ENCODE measurements at regions not wholly inside any gene's neighbourhood (a gene's known extent, or its start where the extent isn't known, plus 50 kb on each side); places are given as distances from the start of the nearest gene placed in this dataset.

- DNase-seq (ENCODE audit: low spot score): no peak
These were observed 1723.6 kb upstream of the PCDH20 start for GRCh38 chr13:63139277-63139676.

DNA sequence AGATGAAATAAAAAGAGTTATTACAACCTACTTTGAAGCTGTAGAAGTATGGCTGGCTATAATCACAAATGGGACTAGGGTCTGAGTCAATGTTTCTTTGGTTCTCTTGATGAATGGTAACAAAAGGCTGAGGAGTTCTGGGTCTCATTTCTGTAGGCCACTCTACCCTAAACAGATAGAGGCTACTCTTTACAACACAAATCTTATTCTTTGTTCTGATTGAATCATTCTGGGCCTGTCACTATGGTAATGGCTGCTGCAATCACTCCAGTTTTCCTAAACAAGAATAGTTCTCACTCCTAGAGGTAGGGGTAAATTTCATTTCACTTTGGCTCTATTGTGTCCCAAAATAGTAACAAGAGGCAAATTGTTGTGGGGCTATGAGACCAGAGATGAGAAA is 1714.3 kb upstream of the PCDH20 start:
- DNase-seq (ENCODE audit: low spot score): no peak

DNA sequence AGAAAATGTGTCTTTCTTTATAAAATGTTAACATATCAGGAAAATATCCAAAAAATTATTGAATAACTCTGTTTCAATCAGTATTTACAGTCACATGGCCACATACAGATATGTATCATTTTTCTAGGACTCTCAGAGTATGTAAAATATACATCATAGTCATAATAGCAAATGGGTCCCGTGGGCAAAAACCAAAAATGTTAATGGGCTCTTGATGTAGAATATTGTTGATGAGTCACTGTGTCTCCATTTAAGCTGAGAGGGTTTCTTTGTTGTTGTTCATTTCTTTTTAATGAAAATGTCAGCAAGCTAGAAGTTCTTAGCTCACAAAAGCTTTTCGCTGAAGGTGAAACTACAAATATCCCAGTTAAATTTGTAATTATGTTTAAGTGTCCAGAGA is 1713.1 kb upstream of the PCDH20 start:
- DNase-seq (ENCODE audit: low spot score): no peak

GRCh38 chr13:63124863-63125262 is 1709.2 kb upstream of the PCDH20 start:
- DNase-seq (ENCODE audit: low spot score): peak; percentile 63

DNA sequence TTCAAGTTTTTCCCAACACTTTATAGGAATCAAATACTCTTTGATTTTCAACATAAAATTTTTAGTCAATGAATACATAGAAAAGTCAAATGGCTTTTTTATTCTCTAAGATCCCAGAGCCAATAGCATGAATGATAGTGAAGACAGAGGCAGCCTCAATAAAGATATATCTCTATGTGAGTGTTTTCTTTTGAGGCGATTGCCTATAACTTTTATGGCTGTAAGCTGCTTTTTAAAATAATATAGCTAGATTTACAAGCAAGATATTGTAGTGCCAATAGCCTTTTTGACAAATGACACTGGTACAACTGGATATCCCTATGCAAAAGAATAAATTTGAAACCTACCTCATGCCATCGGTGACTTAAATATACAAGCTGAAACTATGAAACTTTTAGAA is 1705.2 kb upstream of the PCDH20 start:
- DNase-seq (ENCODE audit: low spot score): no peak

- DNase-seq (ENCODE audit: low spot score): no peak
These were observed 1702.1 kb upstream of the PCDH20 start for GRCh38 chr13:63117710-63118109.

GRCh38 chr13:63112799-63113395 is 1697.2 kb upstream of the PCDH20 start:
- DNase-seq (ENCODE audit: low spot score): no peak

DNA sequence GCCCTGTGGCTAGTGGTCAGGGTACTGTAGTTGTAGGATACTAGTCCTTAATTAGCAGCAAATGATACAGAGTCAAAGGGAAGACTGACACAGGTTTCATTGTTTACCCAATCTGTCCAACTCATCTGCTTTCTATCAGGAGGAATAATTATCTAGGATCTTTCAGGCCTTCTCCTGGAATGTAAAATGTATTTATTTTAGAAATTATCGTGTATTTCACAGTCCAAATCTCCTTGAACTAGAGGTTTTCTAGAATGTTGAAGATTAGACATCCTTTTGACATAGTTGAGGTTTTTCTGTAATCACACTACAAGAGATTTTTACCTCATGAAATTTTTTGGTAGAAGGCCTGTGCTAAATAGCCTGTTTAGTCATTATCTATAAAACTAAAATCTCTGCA is 1694.8 kb upstream of the PCDH20 start:
- DNase-seq (ENCODE audit: low spot score): no peak

GRCh38 chr13:63107179-63107943 is 1691.7 kb upstream of the PCDH20 start:
- no peak for DNase-seq (ENCODE audit: low spot score)

DNA sequence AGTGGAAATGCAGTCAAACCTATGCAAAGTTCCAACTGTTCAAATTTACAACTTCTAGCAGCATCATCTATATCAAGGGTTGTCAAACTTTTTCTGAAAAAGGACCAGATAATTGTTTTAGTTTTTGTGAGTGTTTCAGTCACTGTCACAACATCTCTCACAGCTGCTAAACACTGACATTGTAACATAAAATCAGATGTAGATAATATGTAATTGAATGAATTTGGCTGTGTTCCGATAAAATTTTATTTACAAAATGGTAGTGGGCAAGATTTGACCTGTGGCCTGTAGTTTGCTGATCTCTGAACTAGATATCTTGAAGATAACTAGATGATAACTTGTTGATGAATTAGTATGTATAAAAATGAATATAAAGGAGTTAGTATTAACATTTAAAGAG is 1679.1 kb upstream of the PCDH20 start:
- no peak for DNase-seq (ENCODE audit: low spot score)

GRCh38 chr13:63093907-63094469 is 1678.3 kb upstream of the PCDH20 start:
- no peak for DNase-seq (ENCODE audit: low spot score)

GRCh38 chr13:63092456-63092855 is 1676.8 kb upstream of the PCDH20 start:
- no peak for DNase-seq (ENCODE audit: low spot score)

GRCh38 chr13:63090524-63090923 is 1674.9 kb upstream of the PCDH20 start:
- DNase-seq (ENCODE audit: low spot score): no peak

- no peak for DNase-seq (ENCODE audit: low spot score)
These were observed 1672.6 kb upstream of the PCDH20 start for GRCh38 chr13:63088226-63088625.

GRCh38 chr13:63086286-63086685 is 1670.6 kb upstream of the PCDH20 start:
- DNase-seq (ENCODE audit: low spot score): no peak

DNA sequence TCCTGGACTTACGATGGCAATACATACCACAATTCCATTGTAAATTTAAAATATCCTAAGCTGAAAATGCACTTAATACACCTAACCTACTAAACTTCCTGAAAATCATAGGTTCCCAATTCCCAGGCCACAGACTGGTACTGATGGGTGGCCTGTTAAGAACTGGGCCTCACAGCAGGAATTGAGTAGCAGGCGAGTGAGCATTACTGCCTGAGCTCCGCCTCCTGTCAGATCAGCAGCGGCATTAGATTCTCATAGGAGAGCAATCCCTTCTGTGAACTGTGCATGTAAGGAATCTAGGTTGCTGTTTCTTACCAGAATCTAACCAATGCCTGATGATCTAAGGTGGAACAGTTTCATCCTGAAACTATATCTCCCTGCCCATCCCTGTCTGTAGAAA is 1670.2 kb upstream of the PCDH20 start:
- no peak for DNase-seq (ENCODE audit: low spot score)

DNA sequence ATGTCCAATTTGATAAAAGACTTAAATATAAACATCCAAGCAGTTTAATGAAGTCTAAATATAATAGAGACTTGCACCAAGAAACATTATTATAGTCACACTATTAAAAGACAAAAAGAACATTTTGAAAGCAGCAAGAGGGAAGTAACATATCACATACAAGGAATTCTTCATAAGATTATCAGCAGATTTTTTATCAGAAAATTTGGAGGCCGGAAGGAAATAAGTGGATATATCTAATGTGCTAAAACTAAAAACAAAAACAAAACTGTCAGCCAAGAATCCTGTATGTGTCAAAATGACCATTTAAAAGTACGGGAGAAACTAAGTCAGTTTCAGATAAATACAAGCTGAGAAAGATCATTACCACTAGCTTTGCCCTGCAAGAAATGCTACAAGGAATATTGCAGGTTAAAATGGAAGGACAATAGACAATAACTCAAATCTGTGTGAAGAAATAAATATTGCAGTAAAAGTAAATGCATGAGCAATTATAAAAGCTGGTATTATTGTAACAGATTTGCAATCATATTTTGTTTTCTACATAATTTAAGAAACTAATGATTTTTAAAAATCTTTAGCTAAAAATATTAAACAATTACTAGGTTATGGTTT is 1665.9 kb upstream of the PCDH20 start:
- no peak for DNase-seq (ENCODE audit: low spot score)

DNA sequence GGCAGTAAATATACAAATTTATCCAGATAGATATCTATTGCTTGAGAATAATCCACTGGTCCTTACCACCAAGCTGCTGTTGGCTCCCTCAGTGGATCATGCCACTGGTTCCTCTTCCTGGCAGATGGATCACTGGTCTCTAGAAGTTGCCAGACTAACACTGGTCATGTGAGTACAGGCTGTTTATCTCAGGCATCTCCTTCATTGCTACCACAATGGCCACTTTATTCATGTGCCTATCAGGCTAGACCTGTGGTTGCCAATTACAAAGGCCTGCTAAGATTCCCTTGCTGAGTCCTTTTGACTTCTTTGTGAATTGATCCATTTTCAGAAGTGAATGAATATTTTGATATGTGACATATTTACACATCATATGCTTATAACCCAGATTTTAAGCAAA is 1659.5 kb upstream of the PCDH20 start:
- DNase-seq (ENCODE audit: low spot score): no peak

GRCh38 chr13:63050287-63050686 is 1634.6 kb upstream of the PCDH20 start:
- DNase-seq (ENCODE audit: low spot score): no peak

GRCh38 chr13:63048653-63049052 is 1633.0 kb upstream of the PCDH20 start:
- DNase-seq (ENCODE audit: low spot score): peak; percentile 28

DNA sequence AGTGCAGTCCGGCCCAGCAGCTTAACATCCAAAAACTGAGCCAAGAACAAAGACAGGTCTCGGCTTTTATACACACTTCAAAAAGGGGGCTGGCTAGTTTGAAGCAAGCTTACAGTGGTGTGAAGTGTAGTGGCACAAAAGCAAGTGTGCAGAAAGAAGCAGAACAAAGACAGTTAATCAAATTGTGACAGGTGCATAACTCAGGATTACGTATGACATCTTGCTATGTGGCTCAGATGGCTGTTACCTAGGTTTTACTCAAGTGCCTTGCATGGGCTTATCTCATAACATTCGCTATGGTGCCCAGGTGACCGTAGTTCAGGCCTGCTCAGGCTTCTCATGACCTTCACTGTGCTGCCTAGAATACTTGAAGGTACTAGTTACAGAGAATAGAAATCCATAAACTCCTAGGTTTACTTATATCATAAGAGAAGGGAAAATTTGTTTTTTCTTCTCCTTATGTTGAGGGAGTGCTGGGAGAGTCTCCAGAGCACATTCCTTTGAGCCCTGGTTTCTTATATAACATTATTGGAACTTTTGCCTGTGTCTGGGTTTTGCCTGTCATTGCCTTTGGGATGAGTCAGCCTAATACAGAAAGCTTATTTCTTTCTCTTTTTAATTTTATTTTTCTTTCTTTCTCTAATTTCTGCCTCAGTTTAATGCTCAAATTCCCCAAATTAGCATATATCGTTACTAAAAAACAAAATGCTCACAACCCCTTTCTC is 1629.1 kb upstream of the PCDH20 start:
- DNase-seq (ENCODE audit: low spot score): no peak

DNA sequence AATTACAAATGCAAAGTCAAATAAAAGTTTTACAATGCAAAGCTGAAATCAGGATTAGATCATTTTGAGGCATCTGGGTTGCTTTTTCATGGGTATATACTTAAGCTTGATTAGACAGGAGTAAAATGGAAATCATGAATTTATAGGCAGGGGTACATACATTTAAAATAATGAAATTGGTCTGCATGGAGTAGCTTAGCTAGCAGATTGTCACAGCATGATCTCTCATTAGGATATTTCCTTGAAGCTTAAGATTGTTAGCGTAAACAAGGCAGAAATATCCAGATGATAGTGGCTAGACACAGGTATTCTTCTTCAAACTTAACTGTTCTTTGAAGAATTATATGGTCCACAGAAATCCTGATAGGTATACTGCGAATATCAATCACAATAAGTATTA is 1627.0 kb upstream of the PCDH20 start:
- DNase-seq (ENCODE audit: low spot score): no peak

Measured in HT-29 (cell line).